Large intestine (tissue), 3 donors: ENCODE measurements at regions not wholly inside any gene's neighbourhood (a gene's known extent, or its start where the extent isn't known, plus 50 kb on each side); places are given as distances from the start of the nearest gene placed in this dataset.

ENCODE experiments used
- DNase-seq, 2 donors: peaks; one replicate each; pipeline versions ENCODE4 v3.0.0 to v3.0.0-alpha.2; 2013
- H3K27ac ChIP-seq: one replicate; pipeline ENCODE4 v1.5.1; 2013; ENCODE audit warnings: low read length
- H3K27me3 ChIP-seq: 2 replicates; pipeline ENCODE4 v1.6.1; 2013; ENCODE audit warnings: low read length; ENCODE audit not compliant: control insufficient read depth, insufficient read depth
- H3K36me3 ChIP-seq: 2 replicates; pipeline ENCODE4 v1.6.1; 2013; ENCODE audit warnings: low read length; ENCODE audit not compliant: control insufficient read depth, insufficient read depth
- H3K4me1 ChIP-seq: one replicate; pipeline ENCODE4 v1.6.1; 2013; ENCODE audit warnings: low read length; ENCODE audit not compliant: control insufficient read depth, insufficient read depth
- H3K4me3 ChIP-seq: one replicate; pipeline ENCODE4 v1.5.1; 2013; ENCODE audit warnings: low read length
- H3K9me3 ChIP-seq: one replicate; pipeline ENCODE4 v1.6.1; 2013; ENCODE audit warnings: mild to moderate bottlenecking, low read depth, low read length, moderate library complexity; ENCODE audit not compliant: control insufficient read depth
- WGBS: methylation state at CpG from one replicate; pipeline ENCODE4 v1.1.5; 2013; ENCODE audit warnings: low lambda C conversion rate; ENCODE audit not compliant: insufficient coverage; 5-methylcytosine and 5-hydroxymethylcytosine counted together

GRCh38 chr10:35844686-35845085, 202.6 kb upstream of the FZD8 start:
- H3K4me1 ChIP-seq = no peaks in the 10 kb centered on the region
- no peak for DNase-seq
- 83% methylated on average over 2 of the region's 5 CpGs for WGBS

GRCh38 chr10:35843524-35844181, 201.6 kb upstream of the FZD8 start:
- WGBS = no CpG with 5 or more reads among the region's 13 CpGs
- no peak for DNase-seq

More at GRCh38 chr10:35844686-35845085, 202.6 kb upstream of the FZD8 start:
- no peak overlapping the region for H3K27ac ChIP-seq
- H3K36me3 ChIP-seq = no peaks in the 10 kb centered on the region
- no peaks in the 10 kb centered on the region for H3K9me3 ChIP-seq
- H3K4me3 ChIP-seq = no peak overlapping the region
- H3K27me3 ChIP-seq = no peaks in the 10 kb centered on the region

GRCh38 chr10:35838054-35838453, 196.0 kb upstream of the FZD8 start:
- H3K36me3 ChIP-seq = no peaks in the 10 kb centered on the region
- WGBS = 40% methylated on average over 1 of the region's 2 CpGs

More at GRCh38 chr10:35843524-35844181, 201.6 kb upstream of the FZD8 start:
- Histone ChIP-seq H3K36me3 (no peaks in the 10 kb centered on the region), H3K9me3 (no peaks in the 10 kb centered on the region), H3K4me1 (no peaks in the 10 kb centered on the region), H3K27me3 (no peaks in the 10 kb centered on the region), H3K27ac (no peak overlapping the region), H3K4me3 (no peak overlapping the region)

GRCh38 chr10:35835545-35835944, 193.4 kb upstream of the FZD8 start:
- Histone ChIP-seq H3K27ac (no peak overlapping the region), H3K27me3 (no peaks in the 10 kb centered on the region), H3K9me3 (no peaks in the 10 kb centered on the region), H3K4me3 (no peak overlapping the region), H3K36me3 (no peaks in the 10 kb centered on the region), H3K4me1 (no peaks in the 10 kb centered on the region)
- WGBS = no CpG with 5 or more reads among the region's 3 CpGs
- DNase-seq = no peak

More at GRCh38 chr10:35838054-35838453, 196.0 kb upstream of the FZD8 start:
- Histone ChIP-seq H3K4me1 (no peaks in the 10 kb centered on the region), H3K9me3 (no peaks in the 10 kb centered on the region), H3K27ac (no peak overlapping the region), H3K4me3 (no peak overlapping the region), H3K27me3 (no peaks in the 10 kb centered on the region)
- no peak for DNase-seq

GRCh38 chr10:35834877-35835494, 192.9 kb upstream of the FZD8 start:
- no peaks in the 10 kb centered on the region for H3K4me1 ChIP-seq
- H3K4me3 ChIP-seq = no peak overlapping the region
- H3K9me3 ChIP-seq = no peaks in the 10 kb centered on the region
- H3K36me3 ChIP-seq = no peaks in the 10 kb centered on the region
- H3K27me3 ChIP-seq = no peaks in the 10 kb centered on the region
- no peak for DNase-seq
- 100% methylated on average over 1 of the region's 10 CpGs for WGBS
- no peak overlapping the region for H3K27ac ChIP-seq

GRCh38 chr10:35827783-35828182, 185.7 kb upstream of the FZD8 start:
- no peak overlapping the region for H3K4me3 ChIP-seq
- H3K27ac ChIP-seq = no peak overlapping the region

GRCh38 chr10:35824704-35825103, 182.6 kb upstream of the FZD8 start:
- DNase-seq = no peak
- no CpG with 5 or more reads among the region's 3 CpGs for WGBS
- Histone ChIP-seq H3K27me3 (no peaks in the 10 kb centered on the region), H3K4me3 (no peak overlapping the region), H3K9me3 (no peaks in the 10 kb centered on the region), H3K4me1 (no peaks in the 10 kb centered on the region), H3K27ac (no peak overlapping the region), H3K36me3 (no peaks in the 10 kb centered on the region)

More at GRCh38 chr10:35827783-35828182, 185.7 kb upstream of the FZD8 start:
- no peak for DNase-seq
- H3K27me3 ChIP-seq = no peaks in the 10 kb centered on the region
- no peaks in the 10 kb centered on the region for H3K4me1 ChIP-seq
- H3K36me3 ChIP-seq = no peaks in the 10 kb centered on the region
- no peaks in the 10 kb centered on the region for H3K9me3 ChIP-seq
- WGBS = 83% methylated on average over 2 of the region's 9 CpGs

GRCh38 chr10:35822316-35822715, 180.2 kb upstream of the FZD8 start:
- DNase-seq = no peak

GRCh38 chr10:35821339-35821911, 179.3 kb upstream of the FZD8 start:
- Histone ChIP-seq H3K9me3 (no peaks in the 10 kb centered on the region), H3K36me3 (no peaks in the 10 kb centered on the region), H3K4me3 (no peak overlapping the region), H3K4me1 (no peaks in the 10 kb centered on the region), H3K27me3 (no peaks in the 10 kb centered on the region), H3K27ac (no peak overlapping the region)
- 17% methylated on average over 1 of the region's 4 CpGs for WGBS
- DNase-seq = no peak

More at GRCh38 chr10:35822316-35822715, 180.2 kb upstream of the FZD8 start:
- no CpG with 5 or more reads among the region's 9 CpGs for WGBS
- Histone ChIP-seq H3K27ac (no peak overlapping the region), H3K4me3 (no peak overlapping the region), H3K27me3 (no peaks in the 10 kb centered on the region), H3K4me1 (no peaks in the 10 kb centered on the region), H3K9me3 (no peaks in the 10 kb centered on the region), H3K36me3 (no peaks in the 10 kb centered on the region)

GRCh38 chr10:35819736-35820135, 177.6 kb upstream of the FZD8 start:
- Histone ChIP-seq H3K27me3 (no peaks in the 10 kb centered on the region), H3K4me1 (no peaks in the 10 kb centered on the region), H3K27ac (no peak overlapping the region), H3K36me3 (no peaks in the 10 kb centered on the region), H3K4me3 (no peak overlapping the region), H3K9me3 (no peaks in the 10 kb centered on the region)
- no peak for DNase-seq
- WGBS = 80% methylated on average over 1 of the region's 5 CpGs
